Neutrophil (primary cell): ENCODE measurements at regions not wholly inside any gene's neighbourhood (a gene's known extent, or its start where the extent isn't known, plus 50 kb on each side); places are given as distances from the start of the nearest gene placed in this dataset.
"Not testable (repeated sequence)": the region's sequence is repeated elsewhere in the genome, so short reads cannot be mapped to it uniquely, and the experiment has no call there.

Source experiments
- H3K27ac ChIP-seq: fragments of 200-600 bp; sonication (generic); 2 replicates; pipeline ENCODE4 v1.5.1; 2016; ENCODE audit warnings: mild to moderate bottlenecking, moderate library complexity
- H3K27me3 ChIP-seq: fragments of 200-600 bp; sonication (generic); 2 replicates; pipeline ENCODE4 v1.6.0; 2016; ENCODE audit warnings: mild to moderate bottlenecking
- H3K36me3 ChIP-seq: fragments of 200-600 bp; sonication (generic); 2 replicates; pipeline ENCODE4 v1.5.1; 2017
- H3K4me1 ChIP-seq, 2 experiments: fragments of 200-600 bp in 1 of 2; sonication (generic) in 1 of 2; 1 replicate in 1 of 2; 2 replicates in 1 of 2; pipeline versions ENCODE4 v1.5.1 to v1.6.1; 2013 to 2016; ENCODE audit warnings: low read depth in 1 of 2, low read length in 1 of 2, mild to moderate bottlenecking in 1 of 2, moderate library complexity in 1 of 2; ENCODE audit not compliant: control insufficient read depth in 1 of 2, insufficient read depth in 1 of 2
- H3K4me3 ChIP-seq, 2 experiments: fragments of 200-600 bp in 1 of 2; sonication (generic) in 1 of 2; 1 replicate in 1 of 2; 2 replicates in 1 of 2; pipeline ENCODE4 v1.5.1; 2013 to 2016; ENCODE audit warnings: low read depth in 1 of 2, low read length in 1 of 2, mild to moderate bottlenecking in 1 of 2, moderate library complexity in 1 of 2
- H3K9me3 ChIP-seq: fragments of 200-600 bp; sonication (generic); 2 replicates; pipeline ENCODE4 v1.5.1; 2016
- CTCF ChIP-seq: fragments of 200-600 bp; sonication (generic); IDR thresholded peaks from 2 replicates; pipeline ENCODE4 v1.5.1; 2016; ENCODE audit warnings: antibody characterized with exemption

GRCh38 chr16:10297341-10298006 is 88.4 kb upstream of the ATF7IP2 start:
- Histone ChIP-seq H3K4me1 (no peaks in the 10 kb centered on the region), H3K27me3 (no peaks in the 10 kb centered on the region), H3K27ac (no peak overlapping the region), H3K4me3 (no peak overlapping the region), H3K36me3 (no peaks in the 10 kb centered on the region), H3K9me3 (no peaks in the 10 kb centered on the region)
- no peak for TF ChIP-seq CTCF

GRCh38 chr16:10300905-10301304 is 85.0 kb upstream of the ATF7IP2 start:
- Histone ChIP-seq H3K4me1 (no peaks in the 10 kb centered on the region), H3K36me3 (no peaks in the 10 kb centered on the region), H3K27me3 (no peaks in the 10 kb centered on the region), H3K4me3 (no peak overlapping the region), H3K27ac (no peak overlapping the region), H3K9me3 (no peaks in the 10 kb centered on the region)
- no peak for TF ChIP-seq CTCF

- H3K9me3 ChIP-seq, H3K27ac ChIP-seq, H3K27me3 ChIP-seq, H3K4me3 ChIP-seq, H3K4me1 ChIP-seq, H3K36me3 ChIP-seq: not testable (repeated sequence)
Measured at GRCh38 chr16:10301547-10301946, 84.3 kb upstream of the ATF7IP2 start.

- no peaks in the 10 kb centered on the region for H3K4me1 ChIP-seq
- no peak overlapping the region for H3K4me3 ChIP-seq
- no peaks in the 10 kb centered on the region for H3K36me3 ChIP-seq
- H3K9me3 ChIP-seq, result no peaks in the 10 kb centered on the region
- no peak for TF ChIP-seq CTCF
- no peaks in the 10 kb centered on the region for H3K27me3 ChIP-seq
- H3K27ac ChIP-seq, result no peak overlapping the region
Measured at GRCh38 chr16:10305912-10306311, 79.9 kb upstream of the ATF7IP2 start.

GRCh38 chr16:10308305-10309193 is 77.3 kb upstream of the ATF7IP2 start:
- H3K27me3 ChIP-seq, result no peaks in the 10 kb centered on the region
- no peak for TF ChIP-seq CTCF
- H3K36me3 ChIP-seq, result no peaks in the 10 kb centered on the region
- H3K4me3 ChIP-seq, result no peak overlapping the region
- H3K27ac ChIP-seq, result no peak overlapping the region
- no peaks in the 10 kb centered on the region for H3K9me3 ChIP-seq
- no peaks in the 10 kb centered on the region for H3K4me1 ChIP-seq
